Stimulated activated naive CD8-positive, alpha-beta T cell treated with anti-CD3 and anti-CD28 coated beads, Interleukin-15, amount 100 ng/mL, for 72 hours (primary cell): ENCODE measurements at regions not wholly inside any gene's neighbourhood (a gene's known extent, or its start where the extent isn't known, plus 50 kb on each side); places are given as distances from the start of the nearest gene placed in this dataset.

Experiments used
- ATAC-seq: fragments of 150-1000 bp; cut with Tn5 transposase; 2 replicates; pipeline ENCODE4 v1.10.0; 2021; ENCODE audit warnings: mild to moderate bottlenecking, moderate library complexity
- DNase-seq, 2 donors: peaks; one replicate each; pipeline ENCODE4 v3.0.0; 2021 to 2022
- H3K27ac Mint-ChIP-seq, 2 donors: one replicate each; pipeline ENCODE4 v1.8.0; 2022; ENCODE audit warnings: mild to moderate bottlenecking in 2 of 2, mixed read lengths in 2 of 2, moderate library complexity in 2 of 2
- H3K27me3 Mint-ChIP-seq: one replicate; pipeline ENCODE4 v1.8.0; 2022; ENCODE audit warnings: mixed read lengths
- H3K4me1 Mint-ChIP-seq: one replicate; pipeline ENCODE4 v1.8.0; 2022; ENCODE audit warnings: mild to moderate bottlenecking, mixed read lengths
- H3K4me3 Mint-ChIP-seq, 2 donors: one replicate each; pipeline ENCODE4 v1.8.0; 2022; ENCODE audit warnings: mild to moderate bottlenecking in 2 of 2, mixed read lengths in 2 of 2, moderate library complexity in 1 of 2
- H3K9me3 Mint-ChIP-seq, 2 donors: one replicate each; pipeline ENCODE4 v1.8.0; 2022; ENCODE audit warnings: mixed read lengths in 2 of 2

DNA sequence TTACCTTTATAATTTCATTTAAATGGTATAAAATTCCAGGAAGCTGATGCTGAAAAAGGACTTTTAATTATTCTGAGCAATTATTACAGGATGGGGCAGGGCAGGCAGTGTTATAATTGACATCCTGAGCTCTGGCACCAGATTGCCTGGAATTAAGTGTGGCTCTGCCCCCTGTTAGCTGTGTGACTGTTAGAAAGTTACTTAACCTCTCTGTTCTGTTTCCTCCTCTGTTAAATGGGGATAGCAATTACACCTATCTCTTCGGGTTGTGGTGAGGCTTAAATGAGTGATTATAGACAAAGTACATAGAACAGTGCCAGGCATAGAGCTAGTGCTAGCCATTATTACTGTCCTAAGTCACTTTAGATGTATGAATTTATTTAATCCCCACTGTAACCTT, 327.3 kb downstream of the SMAD2 start:
- Mint-ChIP-seq H3K4me1 (no peaks in the 10 kb centered on the region), H3K27ac (no peak overlapping the region), H3K4me3 (no peak overlapping the region), H3K9me3 (peaks cover 5 to 9% of the 10 kb centered on the region in 2 donors), H3K27me3 (peaks cover 19% of the 10 kb centered on the region)
- no peak for ATAC-seq
- DNase-seq, result no peak

DNA sequence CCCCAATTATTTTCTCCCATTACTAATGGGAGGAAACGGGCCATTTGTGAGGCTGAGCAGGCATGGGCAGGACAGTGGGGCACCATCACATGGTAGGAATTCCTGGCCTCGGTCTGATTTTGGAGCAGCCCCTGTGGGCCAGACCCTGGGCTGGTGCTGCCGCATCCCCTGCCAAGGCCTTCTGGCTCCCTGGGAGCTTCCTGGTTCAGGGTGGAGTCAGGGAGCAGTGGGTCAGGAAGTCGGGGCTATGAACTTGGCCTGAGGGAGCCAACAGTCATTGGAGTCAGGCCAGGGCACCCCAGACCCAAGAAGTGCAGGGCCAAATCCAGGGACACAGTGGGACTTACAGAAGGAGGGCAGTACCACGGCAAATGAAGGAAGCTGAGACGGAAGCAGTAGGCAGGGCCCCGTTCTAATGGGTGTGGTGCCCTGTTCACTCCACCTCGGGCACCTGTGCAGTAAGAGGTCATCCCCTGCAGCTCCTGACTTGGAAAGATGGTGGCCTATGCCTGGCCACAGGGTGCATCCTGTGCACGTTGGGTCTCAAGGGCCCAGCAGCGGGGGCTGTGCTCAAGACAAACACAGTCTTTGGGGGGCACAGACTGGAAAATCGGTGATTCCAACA, 328.1 kb downstream of the SMAD2 start:
- Mint-ChIP-seq H3K9me3 (peaks cover 5 to 9% of the 10 kb centered on the region in 2 donors), H3K4me3 (no peak overlapping the region), H3K27ac (peak overlapping the region in 1 of 2 donors; percentile 27), H3K4me1 (no peaks in the 10 kb centered on the region), H3K27me3 (peaks cover 20% of the 10 kb centered on the region)
- ATAC-seq (no peak), DNase-seq (no peak)

- Mint-ChIP-seq H3K9me3 (peaks cover 5 to 9% of the 10 kb centered on the region in 2 donors), H3K4me1 (no peaks in the 10 kb centered on the region), H3K27ac (no peak overlapping the region), H3K4me3 (no peak overlapping the region), H3K27me3 (peaks cover 26% of the 10 kb centered on the region)
- no peak for DNase-seq
- ATAC-seq, result no peak
Measured at GRCh38 chr18:47601581-47602272, 328.7 kb downstream of the SMAD2 start.

DNA sequence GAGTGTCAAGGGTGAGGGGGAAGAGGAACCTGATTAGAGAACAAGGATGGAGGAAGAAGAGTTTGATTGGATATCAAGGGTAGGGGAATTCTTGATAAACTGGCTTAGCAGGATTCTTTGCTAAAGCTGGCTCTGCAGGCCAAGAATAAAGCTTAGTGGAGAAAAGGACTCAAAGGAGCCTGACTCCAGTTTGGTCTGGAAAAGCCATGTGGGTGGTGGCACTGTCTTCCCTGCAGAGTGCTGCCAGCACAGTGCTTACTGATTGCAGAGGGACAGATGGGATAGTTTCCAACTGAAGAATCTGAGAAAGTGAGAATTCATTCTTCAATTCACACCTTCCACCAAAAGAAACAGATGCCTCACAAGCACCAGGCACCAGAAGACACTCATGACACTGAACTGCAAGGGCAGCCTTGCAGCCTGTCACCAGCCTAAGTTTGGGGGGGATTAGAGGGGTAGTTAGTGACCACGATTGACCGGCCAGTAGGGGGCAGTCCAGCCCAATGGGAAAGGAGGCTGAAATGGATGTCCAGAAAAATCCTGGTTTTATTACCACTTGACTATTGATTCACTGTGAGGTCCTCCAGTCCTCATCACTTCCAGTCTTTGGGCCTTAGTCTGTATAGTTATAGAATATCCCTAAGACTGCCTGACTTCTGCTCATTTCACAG, 334.5 kb downstream of the SMAD2 start:
- ATAC-seq, result no peak
- DNase-seq, result peak; percentile 5 to 10
- H3K4me3 Mint-ChIP-seq, result no peak overlapping the region
- H3K9me3 Mint-ChIP-seq, result peaks cover 5 to 8% of the 10 kb centered on the region in 2 donors
- peaks cover 49% of the 10 kb centered on the region for H3K27me3 Mint-ChIP-seq
- H3K27ac Mint-ChIP-seq, result no peak overlapping the region
- no peaks in the 10 kb centered on the region for H3K4me1 Mint-ChIP-seq

GRCh38 chr18:47594621-47595086, 335.8 kb downstream of the SMAD2 start:
- Mint-ChIP-seq H3K4me1 (no peaks in the 10 kb centered on the region), H3K27me3 (peaks cover 49% of the 10 kb centered on the region), H3K4me3 (no peak overlapping the region), H3K9me3 (no peaks in the 10 kb centered on the region), H3K27ac (no peak overlapping the region)
- no peak for DNase-seq
- ATAC-seq, result no peak

DNA sequence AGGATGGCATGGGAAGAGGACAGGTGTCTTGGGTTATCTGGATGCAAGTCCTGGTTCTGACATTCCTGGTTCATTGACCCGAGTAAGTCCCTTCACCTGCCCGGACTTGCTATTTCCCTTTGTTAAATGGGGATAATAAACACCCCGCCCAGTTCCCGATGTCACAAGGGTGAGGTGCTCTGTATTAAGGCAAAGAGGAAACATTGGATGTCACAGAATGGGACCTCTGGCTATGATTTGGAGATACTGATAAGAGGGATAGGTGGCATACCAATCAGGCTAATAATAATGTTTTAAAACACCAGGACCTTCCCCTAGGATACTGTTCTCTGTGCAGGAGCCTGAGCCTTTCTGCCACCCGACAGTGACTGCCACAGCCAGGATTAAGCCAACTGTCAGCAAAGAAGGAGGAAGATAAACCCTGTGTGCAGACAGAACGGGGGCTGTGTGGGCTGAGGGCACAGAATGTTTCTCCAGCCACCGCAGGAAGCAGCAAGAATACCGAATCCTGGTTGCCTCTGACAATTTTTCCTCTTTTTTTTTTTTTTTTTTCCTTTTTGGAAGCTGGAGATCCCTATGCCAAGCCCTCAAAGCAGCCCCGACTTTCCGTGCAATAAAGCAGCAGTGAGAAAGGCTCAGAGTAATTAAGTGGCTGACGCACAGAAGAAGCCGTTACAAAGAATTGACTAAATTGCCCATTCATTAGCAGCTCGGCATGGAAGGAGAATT, 336.6 kb downstream of the SMAD2 start:
- ATAC-seq, result no peak
- H3K4me1 Mint-ChIP-seq, result no peaks in the 10 kb centered on the region

DNA sequence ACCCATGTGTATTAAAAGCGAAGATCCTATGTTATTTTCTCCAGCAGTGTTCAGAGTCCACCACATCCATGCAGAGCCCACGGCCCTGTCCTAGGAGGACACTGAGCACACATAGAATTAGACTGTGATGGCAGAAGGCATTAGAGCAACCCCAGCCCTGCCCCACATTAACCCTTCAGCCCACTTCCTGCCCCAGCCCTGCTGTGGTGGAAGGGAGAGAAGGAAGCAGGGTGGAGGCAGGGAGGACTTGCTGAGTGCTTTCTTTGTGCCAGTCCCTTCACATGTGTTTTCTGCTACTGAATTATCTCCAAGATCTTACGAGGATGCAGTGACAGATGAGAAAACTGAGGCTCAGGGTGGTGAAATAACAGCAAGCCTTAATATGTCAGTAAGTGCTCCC, 339.0 kb downstream of the SMAD2 start:
- peaks cover 41% of the 10 kb centered on the region for H3K27me3 Mint-ChIP-seq

More for the DNA sequence above, 336.6 kb downstream of the SMAD2 start:
- no peak for DNase-seq
- no peak overlapping the region for H3K27ac Mint-ChIP-seq
- no peaks in the 10 kb centered on the region for H3K9me3 Mint-ChIP-seq
- no peak overlapping the region for H3K4me3 Mint-ChIP-seq
- peaks cover 49% of the 10 kb centered on the region for H3K27me3 Mint-ChIP-seq

GRCh38 chr18:47587587-47587986, 336.1 kb upstream of the SKOR2 start:
- Mint-ChIP-seq H3K27ac (no peak overlapping the region), H3K4me1 (no peaks in the 10 kb centered on the region), H3K9me3 (no peaks in the 10 kb centered on the region), H3K4me3 (no peak overlapping the region), H3K27me3 (peaks cover 16% of the 10 kb centered on the region)
- ATAC-seq, result no peak
- no peak for DNase-seq

More for the DNA sequence above, 339.0 kb downstream of the SMAD2 start:
- no peak for ATAC-seq
- H3K9me3 Mint-ChIP-seq, result no peaks in the 10 kb centered on the region
- H3K4me3 Mint-ChIP-seq, result no peak overlapping the region
- no peak for DNase-seq
- no peaks in the 10 kb centered on the region for H3K4me1 Mint-ChIP-seq
- no peak overlapping the region for H3K27ac Mint-ChIP-seq

DNA sequence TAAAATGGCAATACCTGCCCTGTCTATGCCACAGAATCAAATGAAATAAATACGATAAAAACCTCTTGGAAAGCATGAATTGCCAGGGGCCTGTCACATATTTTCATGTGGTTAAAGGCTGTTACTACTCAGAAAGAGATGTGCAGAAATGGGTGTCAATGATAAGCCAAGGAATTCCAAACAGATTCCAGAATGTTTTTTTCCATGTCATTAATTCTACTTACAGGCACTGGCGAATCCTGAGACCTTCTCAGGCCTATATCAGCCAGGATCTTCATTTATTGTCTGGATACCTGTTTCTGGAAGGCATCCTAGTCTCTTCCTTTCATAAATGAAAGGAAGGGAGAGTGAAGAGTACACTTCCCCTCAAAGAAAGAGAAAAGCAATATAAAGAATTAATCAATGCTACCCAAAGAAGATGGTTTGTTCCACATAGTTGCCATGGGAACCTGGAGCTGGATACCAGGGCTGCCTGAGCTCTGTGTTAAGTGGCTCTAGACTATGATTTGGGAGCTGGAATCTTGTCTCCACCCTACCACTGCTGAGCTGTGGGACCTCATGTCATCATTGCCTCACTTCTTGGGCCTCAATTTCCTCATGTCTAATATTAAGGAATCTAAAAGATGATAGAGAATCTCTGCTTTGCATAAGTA, 335.1 kb upstream of the SKOR2 start:
- ATAC-seq (no peak), DNase-seq (no peak)
- Mint-ChIP-seq H3K4me3 (no peak overlapping the region), H3K27me3 (peaks cover 17% of the 10 kb centered on the region), H3K4me1 (no peaks in the 10 kb centered on the region), H3K9me3 (no peaks in the 10 kb centered on the region), H3K27ac (no peak overlapping the region)

GRCh38 chr18:47585914-47586313, 334.5 kb upstream of the SKOR2 start:
- Mint-ChIP-seq H3K9me3 (no peaks in the 10 kb centered on the region), H3K4me1 (no peaks in the 10 kb centered on the region), H3K4me3 (no peak overlapping the region), H3K27me3 (peaks cover 13% of the 10 kb centered on the region), H3K27ac (peak overlapping the region in 1 of 2 donors; percentile 59)
- ATAC-seq, result no peak
- no peak for DNase-seq

- no peaks in the 10 kb centered on the region for H3K4me1 Mint-ChIP-seq
- ATAC-seq, result no peak
- peaks cover 13% of the 10 kb centered on the region for H3K27me3 Mint-ChIP-seq
- H3K27ac Mint-ChIP-seq, result no peak overlapping the region
- no peak for DNase-seq
- H3K9me3 Mint-ChIP-seq, result no peaks in the 10 kb centered on the region
- H3K4me3 Mint-ChIP-seq, result no peak overlapping the region
Measured at GRCh38 chr18:47585136-47585535, 333.7 kb upstream of the SKOR2 start.

DNA sequence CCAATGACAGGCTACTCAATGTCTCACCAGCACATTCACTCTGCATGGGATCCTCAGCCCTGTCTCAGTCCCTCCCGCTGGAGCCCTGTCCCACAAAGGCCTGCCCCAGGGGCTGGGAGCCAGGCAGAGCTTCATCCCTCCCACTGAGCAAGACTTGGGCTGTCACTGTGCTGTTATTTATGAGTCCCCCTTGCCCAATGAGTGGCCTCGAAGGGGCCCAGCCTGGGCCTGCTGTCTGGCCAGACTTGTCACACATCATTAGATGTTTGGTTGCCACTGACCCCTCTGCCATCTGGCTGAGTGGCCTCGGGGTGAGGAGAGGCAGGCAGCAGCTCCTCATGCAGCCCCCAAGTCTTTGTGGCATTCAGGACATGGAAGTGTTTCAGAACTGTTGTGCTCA, 330.6 kb upstream of the SKOR2 start:
- no peak for ATAC-seq
- Mint-ChIP-seq H3K27ac (no peak overlapping the region), H3K27me3 (peaks cover 13% of the 10 kb centered on the region), H3K9me3 (no peaks in the 10 kb centered on the region), H3K4me1 (no peaks in the 10 kb centered on the region), H3K4me3 (no peak overlapping the region)
- no peak for DNase-seq

DNA sequence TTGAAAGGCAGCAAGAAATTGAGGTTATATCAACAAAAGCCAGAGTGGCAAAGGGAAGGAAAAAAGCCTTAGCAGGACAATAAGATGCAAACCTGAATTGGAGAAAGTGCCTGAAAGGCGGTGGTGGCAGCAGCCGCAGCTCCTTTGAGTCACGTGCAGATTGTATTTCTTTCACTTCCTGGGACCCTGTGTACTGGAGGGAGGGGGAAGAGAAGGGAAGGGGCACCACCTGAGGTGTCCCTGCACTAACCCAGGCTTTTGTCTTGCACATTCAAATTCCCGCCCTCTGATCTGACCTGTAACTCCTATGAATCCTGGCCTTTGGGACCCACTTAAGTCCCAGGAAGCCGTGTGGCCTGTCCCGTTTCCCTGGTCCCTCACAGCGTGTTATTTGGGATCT, 326.1 kb upstream of the SKOR2 start:
- no peak for ATAC-seq
- no peak overlapping the region for H3K4me3 Mint-ChIP-seq
- H3K27ac Mint-ChIP-seq, result no peak overlapping the region
- peaks cover 27% of the 10 kb centered on the region for H3K27me3 Mint-ChIP-seq
- no peak for DNase-seq
- no peaks in the 10 kb centered on the region for H3K9me3 Mint-ChIP-seq
- H3K4me1 Mint-ChIP-seq, result no peaks in the 10 kb centered on the region

- Mint-ChIP-seq H3K27me3 (peaks cover 18% of the 10 kb centered on the region), H3K4me1 (no peaks in the 10 kb centered on the region), H3K27ac (no peak overlapping the region), H3K4me3 (no peak overlapping the region), H3K9me3 (no peaks in the 10 kb centered on the region)
- no peak for ATAC-seq
- no peak for DNase-seq
Measured at GRCh38 chr18:47574966-47575365, 323.5 kb upstream of the SKOR2 start.

- no peak for ATAC-seq
- peaks cover 25% of the 10 kb centered on the region for H3K27me3 Mint-ChIP-seq
- H3K4me3 Mint-ChIP-seq, result no peak overlapping the region
Measured at GRCh38 chr18:47571957-47572356, 320.5 kb upstream of the SKOR2 start.

More at GRCh38 chr18:47571957-47572356, 320.5 kb upstream of the SKOR2 start:
- Mint-ChIP-seq H3K4me1 (no peaks in the 10 kb centered on the region), H3K27ac (no peak overlapping the region), H3K9me3 (no peaks in the 10 kb centered on the region)
- no peak for DNase-seq
